C4-2B (cell line): ENCODE measurements at regions not wholly inside any gene's neighbourhood (a gene's known extent, or its start where the extent isn't known, plus 50 kb on each side); places are given as distances from the start of the nearest gene placed in this dataset.

Experiments
- CTCF ChIP-seq: fragments of 450-650 bp; conservative IDR thresholded peaks from 2 replicates; pipeline ENCODE4 v1.5.1; 2017; ENCODE audit warnings: mild to moderate bottlenecking
- ZFX ChIP-seq: fragments of 450-650 bp; IDR thresholded peaks from 2 replicates; pipeline ENCODE4 v1.6.1; 2017

- TF ChIP-seq CTCF = no peak
- no peak for TF ChIP-seq ZFX
Observed at GRCh38 chr4:126466848-126467247, 1152.1 kb downstream of the FAT4 start.
